HCT116 (cell line): ENCODE measurements at regions not wholly inside any gene's neighbourhood (a gene's known extent, or its start where the extent isn't known, plus 50 kb on each side); places are given as distances from the start of the nearest gene placed in this dataset.

Experiments
- ATAC-seq: fragments of 200-7000 bp; cut with Tn5 transposase; 2 replicates; pipeline ENCODE4 v1.9.1; 2020; ENCODE audit warnings: mild to moderate bottlenecking, moderate library complexity
- BruUV-seq: library from RNA; stranded (reverse); fragments of 400-500 nt; replicated peaks from 2 replicates; lab custom pipeline; 2021; lab: Mats Ljungman, UMichigan
- CTCF ChIA-PET: fragments of 300-600 bp; sonication (Branson Sonifier 250); formaldehyde crosslinking; loops from one replicate; lab custom pipeline; 2021; ENCODE audit warnings: antibody characterized with exemption; lab: Charles Lee
- POLR2A ChIA-PET: fragments of 300-600, 350-600 bp; sonication (Branson Sonifier 250); formaldehyde crosslinking; loops from one replicate; lab custom pipeline; 2021; ENCODE audit warnings: antibody characterized with exemption; lab: Charles Lee
- RAD21 ChIA-PET, 2 experiments: fragments of 300-600 bp; sonication (Branson Sonifier 250); formaldehyde crosslinking; loops; one replicate each; lab custom pipeline; 2023; ENCODE audit warnings: low total read pairs in 2 of 2; ENCODE audit not compliant: uncharacterized antibody in 2 of 2, unreplicated experiment in 2 of 2, low non-redundant PET in 1 of 2; lab: Charles Lee
- DNase-seq: peaks from one replicate; pipeline ENCODE4 v3.0.0-alpha.2; 2010; ENCODE audit warnings: low read depth, low spot score
- H2AFZ ChIP-seq: fragments of 200-600 bp; shearing (Covaris generic), sonication (generic); 2 replicates; pipeline ENCODE4 v1.6.1; 2017; ENCODE audit warnings: low read depth, mixed run types, mixed read lengths, antibody characterized with exemption, low read length; ENCODE audit not compliant: poor library complexity, severe bottlenecking
- H3K27ac ChIP-seq: 2 replicates; pipeline ENCODE4 v1.5.1; 2012; ENCODE audit warnings: low read depth, low read length
- H3K27me3 ChIP-seq: fragments of 200-600 bp; sonication (generic); 2 replicates; pipeline ENCODE4 v1.6.1; 2016; ENCODE audit warnings: mixed run types, low read length, mixed read lengths; ENCODE audit not compliant: insufficient read depth
- H3K36me3 ChIP-seq, 2 experiments: fragments of 200-500 bp in 1 of 2; fragments of 200-600 bp in 1 of 2; sonication (Bioruptor generic) in 1 of 2; sonication (generic) in 1 of 2; 2 replicates each; pipeline versions ENCODE4 v1.5.1 to v1.6.1; 2014 to 2016; ENCODE audit warnings: low read length in 2 of 2, inconsistent platforms in 1 of 2, mixed read lengths in 1 of 2, mixed run types in 1 of 2; ENCODE audit not compliant: insufficient read depth in 2 of 2, control insufficient read depth in 1 of 2
- H3K4me1 ChIP-seq, 2 experiments: fragments of 200-600 bp in 1 of 2; sonication (generic) in 1 of 2; 2 replicates each; pipeline versions ENCODE4 v1.5.1 to v1.6.1; 2012 to 2017; ENCODE audit warnings: low read length in 2 of 2, inconsistent platforms in 1 of 2, mild to moderate bottlenecking in 1 of 2, mixed read lengths in 1 of 2, mixed run types in 1 of 2, moderate library complexity in 1 of 2; ENCODE audit not compliant: insufficient read depth in 2 of 2, control insufficient read depth in 1 of 2
- H3K4me2 ChIP-seq: fragments of 200-600 bp; sonication (generic); 2 replicates; pipeline ENCODE4 v1.6.1; 2017; ENCODE audit warnings: mixed run types, low read length, mixed read lengths
- H3K4me3 ChIP-seq, 2 experiments: fragments of 200-600 bp in 1 of 2; sonication (generic) in 1 of 2; replicated peaks in 1 of 2; 2 replicates each; pipeline ENCODE4 v1.5.1; 2011 to 2016; ENCODE audit warnings: low read length in 2 of 2, control low read depth in 1 of 2, low read depth in 1 of 2, mild to moderate bottlenecking in 1 of 2, mixed read lengths in 1 of 2, mixed run types in 1 of 2
- H3K79me2 ChIP-seq: fragments of 200-600 bp; sonication (generic); 2 replicates; pipeline ENCODE4 v1.6.1; 2017; ENCODE audit warnings: mild to moderate bottlenecking, mixed run types, low read length, moderate library complexity, mixed read lengths; ENCODE audit not compliant: insufficient read depth
- H3K9ac ChIP-seq: fragments of 200-600 bp; sonication (generic); 2 replicates; pipeline ENCODE4 v1.6.1; 2016; ENCODE audit warnings: low read length, mixed read lengths
- H3K9me2 ChIP-seq: fragments of 200-600 bp; sonication (generic), shearing (Covaris generic); 2 replicates; pipeline ENCODE4 v1.6.1; 2017; ENCODE audit warnings: mixed run types, mild to moderate bottlenecking, moderate library complexity; ENCODE audit not compliant: insufficient read depth
- H3K9me3 ChIP-seq, 2 experiments: fragments of 200-500 bp in 1 of 2; fragments of 200-600 bp in 1 of 2; sonication (Bioruptor generic) in 1 of 2; sonication (generic) in 1 of 2; 2 replicates each; pipeline ENCODE4 v1.6.1; 2014 to 2017; ENCODE audit warnings: low read length in 2 of 2, mixed read lengths in 2 of 2, inconsistent platforms in 1 of 2, low read depth in 1 of 2, mild to moderate bottlenecking in 1 of 2, mixed run types in 1 of 2, moderate library complexity in 1 of 2; ENCODE audit not compliant: control insufficient read depth in 1 of 2, insufficient read depth in 1 of 2
- H4K20me1 ChIP-seq: fragments of 200-600 bp; sonication (generic), shearing (Covaris generic); 2 replicates; pipeline ENCODE4 v1.6.1; 2017; ENCODE audit warnings: mixed run types, mild to moderate bottlenecking, moderate library complexity; ENCODE audit not compliant: insufficient read depth
- CBX3 ChIP-seq: IDR thresholded peaks from 2 replicates; pipeline ENCODE4 v1.6.1; 2012; ENCODE audit warnings: low read depth
- EGR1 ChIP-seq: IDR thresholded peaks from 2 replicates; pipeline ENCODE4 v1.6.1; 2012; ENCODE audit warnings: low read depth
- ELF1 ChIP-seq: IDR thresholded peaks from 2 replicates; pipeline ENCODE4 v1.6.1; 2012; ENCODE audit warnings: low read depth, borderline replicate concordance
- EZH2phosphoT487 ChIP-seq: fragments of 200-600 bp; IDR thresholded peaks from 2 replicates; pipeline ENCODE4 v1.6.1; 2018; ENCODE audit warnings: antibody characterized with exemption, borderline replicate concordance
- POLR2A ChIP-seq: IDR thresholded peaks from 2 replicates; pipeline ENCODE4 v1.7.0; 2011; ENCODE audit warnings: borderline replicate concordance; ENCODE audit not compliant: insufficient read depth, insufficient read length; ENCODE audit errors: extremely low read depth
- POLR2AphosphoS5 ChIP-seq: IDR thresholded peaks from 2 replicates; pipeline ENCODE4 v1.6.1; 2011; ENCODE audit warnings: mild to moderate bottlenecking, low read depth, low read length, moderate library complexity
- RAD21 ChIP-seq: IDR thresholded peaks from 2 replicates; pipeline ENCODE4 v1.6.1; 2012; ENCODE audit warnings: low read depth, mild to moderate bottlenecking
- SIN3A ChIP-seq: IDR thresholded peaks from 2 replicates; pipeline ENCODE4 v1.6.1; 2012; ENCODE audit warnings: low read depth
- SP1 ChIP-seq: IDR thresholded peaks from 2 replicates; pipeline ENCODE4 v1.6.1; 2012; ENCODE audit warnings: low read depth
- SRF ChIP-seq: IDR thresholded peaks from 2 replicates; pipeline ENCODE4 v1.6.1; 2012; ENCODE audit warnings: low read depth
- TCF7L2 ChIP-seq: IDR thresholded peaks from 2 replicates; pipeline ENCODE4 v1.7.0; 2011; ENCODE audit warnings: borderline replicate concordance, inconsistent platforms; ENCODE audit not compliant: insufficient read depth, insufficient read length; ENCODE audit errors: extremely low read depth
- YY1 ChIP-seq: IDR thresholded peaks from 2 replicates; pipeline ENCODE4 v1.6.1; 2011; ENCODE audit warnings: low read length, low read depth, moderate library complexity, mild to moderate bottlenecking; ENCODE audit not compliant: insufficient replicate concordance; ENCODE audit errors: extremely low read depth
- ZNF274 ChIP-seq: fragments of 200-500 bp; sonication (Bioruptor generic); IDR thresholded peaks from 2 replicates; pipeline ENCODE4 v1.6.1; 2014; ENCODE audit warnings: mild to moderate bottlenecking, low read depth, low read length, inconsistent platforms
- intact Hi-C: fragments of 100-400 bp; cut with micrococcal nuclease; formaldehyde crosslinking; loops from 2 replicates; pipeline ENCODE4 v1.10.0; 2022
- TF ChIP-seq, protein P1 (sequence below), 3 experiments: fragments of 200-600 bp in 1 of 3; sonication (generic) in 1 of 3; IDR thresholded peaks in 2 of 3; conservative IDR thresholded peaks in 1 of 3; 2 replicates each; pipeline ENCODE4 v1.5.1; 2012 to 2017; ENCODE audit warnings: low read depth in 2 of 3, low read length in 2 of 3, antibody characterized with exemption in 1 of 3, borderline replicate concordance in 1 of 3, control low read depth in 1 of 3, mild to moderate bottlenecking in 1 of 3, mixed read lengths in 1 of 3, mixed run types in 1 of 3, moderate library complexity in 1 of 3; ENCODE audit not compliant: insufficient read depth in 1 of 3
- TF ChIP-seq, protein P2 (sequence below): IDR thresholded peaks from 2 replicates; pipeline ENCODE4 v1.6.1; 2011; ENCODE audit warnings: mild to moderate bottlenecking, low read length, moderate library complexity; ENCODE audit not compliant: insufficient replicate concordance; ENCODE audit errors: extremely low read depth
- TF ChIP-seq, protein P3 (sequence below): IDR thresholded peaks from 2 replicates; pipeline ENCODE4 v1.6.1; 2012
- TF ChIP-seq, protein P4 (sequence below): IDR thresholded peaks from 2 replicates; pipeline ENCODE4 v1.6.1; 2012
- TF ChIP-seq, protein P5 (sequence below): IDR thresholded peaks from 2 replicates; pipeline ENCODE4 v1.6.1; 2012; ENCODE audit warnings: low read depth

DNA sequence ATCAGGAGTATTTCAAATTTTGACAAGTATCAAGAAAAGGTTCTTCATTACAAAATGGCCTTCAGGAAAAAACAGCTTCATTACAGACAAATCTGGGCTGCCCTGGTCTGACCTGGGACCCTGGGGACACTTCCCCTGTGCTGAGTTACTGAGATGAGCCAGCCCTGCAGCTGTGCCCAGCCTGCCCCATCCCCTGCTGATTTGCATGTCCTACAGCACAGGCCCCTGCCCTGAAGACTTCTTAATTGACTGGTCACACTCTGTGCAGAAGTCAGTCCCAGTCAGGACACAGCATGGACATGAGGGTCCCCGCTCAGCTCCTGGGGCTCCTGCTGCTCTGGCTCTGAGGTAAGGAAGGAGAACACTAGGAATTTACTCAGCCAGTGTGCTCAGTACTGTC is 235.1 kb downstream of the ANKRD36B start:
- Histone ChIP-seq H3K27me3 (peaks cover 84% of the 10 kb centered on the region), H2AFZ (no peak overlapping the region), H3K4me1 (no peaks in the 10 kb centered on the region), H3K9ac (no peak overlapping the region), H3K4me3 (no peak overlapping the region), H3K9me2 (no peaks in the 10 kb centered on the region), H3K27ac (no peak overlapping the region), H3K36me3 (no peaks in the 10 kb centered on the region), H3K4me2 (no peak overlapping the region), H3K79me2 (no peaks in the 10 kb centered on the region), H4K20me1 (no peaks in the 10 kb centered on the region), H3K9me3 (no peaks in the 10 kb centered on the region)
- CTCF ChIA-PET, result no interaction called here
- intact Hi-C loops, result no loop called here
- POLR2A ChIA-PET, result no interaction called here
- ATAC-seq, result no peak
- no peak for DNase-seq
- RAD21 ChIA-PET, result no interaction called here
- BruUV-seq, result no TSS peak
- TF ChIP-seq, protein P1, sequence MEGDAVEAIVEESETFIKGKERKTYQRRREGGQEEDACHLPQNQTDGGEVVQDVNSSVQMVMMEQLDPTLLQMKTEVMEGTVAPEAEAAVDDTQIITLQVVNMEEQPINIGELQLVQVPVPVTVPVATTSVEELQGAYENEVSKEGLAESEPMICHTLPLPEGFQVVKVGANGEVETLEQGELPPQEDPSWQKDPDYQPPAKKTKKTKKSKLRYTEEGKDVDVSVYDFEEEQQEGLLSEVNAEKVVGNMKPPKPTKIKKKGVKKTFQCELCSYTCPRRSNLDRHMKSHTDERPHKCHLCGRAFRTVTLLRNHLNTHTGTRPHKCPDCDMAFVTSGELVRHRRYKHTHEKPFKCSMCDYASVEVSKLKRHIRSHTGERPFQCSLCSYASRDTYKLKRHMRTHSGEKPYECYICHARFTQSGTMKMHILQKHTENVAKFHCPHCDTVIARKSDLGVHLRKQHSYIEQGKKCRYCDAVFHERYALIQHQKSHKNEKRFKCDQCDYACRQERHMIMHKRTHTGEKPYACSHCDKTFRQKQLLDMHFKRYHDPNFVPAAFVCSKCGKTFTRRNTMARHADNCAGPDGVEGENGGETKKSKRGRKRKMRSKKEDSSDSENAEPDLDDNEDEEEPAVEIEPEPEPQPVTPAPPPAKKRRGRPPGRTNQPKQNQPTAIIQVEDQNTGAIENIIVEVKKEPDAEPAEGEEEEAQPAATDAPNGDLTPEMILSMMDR (IDR thresholded peaks at IDR 0.05 in 2 of 3, conservative IDR thresholded peaks at IDR 0.05 in 1 of 3; ENCODE audit: borderline replicate concordance in 1 of 3, insufficient read depth in 1 of 3, low read depth in 2 of 3, low read length in 2 of 3), result no peak
- no peak for TF ChIP-seq POLR2A
- TF ChIP-seq, protein P2, sequence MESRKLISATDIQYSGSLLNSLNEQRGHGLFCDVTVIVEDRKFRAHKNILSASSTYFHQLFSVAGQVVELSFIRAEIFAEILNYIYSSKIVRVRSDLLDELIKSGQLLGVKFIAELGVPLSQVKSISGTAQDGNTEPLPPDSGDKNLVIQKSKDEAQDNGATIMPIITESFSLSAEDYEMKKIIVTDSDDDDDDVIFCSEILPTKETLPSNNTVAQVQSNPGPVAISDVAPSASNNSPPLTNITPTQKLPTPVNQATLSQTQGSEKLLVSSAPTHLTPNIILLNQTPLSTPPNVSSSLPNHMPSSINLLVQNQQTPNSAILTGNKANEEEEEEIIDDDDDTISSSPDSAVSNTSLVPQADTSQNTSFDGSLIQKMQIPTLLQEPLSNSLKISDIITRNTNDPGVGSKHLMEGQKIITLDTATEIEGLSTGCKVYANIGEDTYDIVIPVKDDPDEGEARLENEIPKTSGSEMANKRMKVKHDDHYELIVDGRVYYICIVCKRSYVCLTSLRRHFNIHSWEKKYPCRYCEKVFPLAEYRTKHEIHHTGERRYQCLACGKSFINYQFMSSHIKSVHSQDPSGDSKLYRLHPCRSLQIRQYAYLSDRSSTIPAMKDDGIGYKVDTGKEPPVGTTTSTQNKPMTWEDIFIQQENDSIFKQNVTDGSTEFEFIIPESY, result no peak
- no peak for TF ChIP-seq YY1
- TF ChIP-seq RAD21, result no peak
- TF ChIP-seq ELF1, result no peak
- TF ChIP-seq EZH2phosphoT487, result no peak
- TF ChIP-seq TCF7L2, result no peak
- TF ChIP-seq SIN3A, result no peak
- TF ChIP-seq EGR1, result no peak
- no peak for TF ChIP-seq SRF
- TF ChIP-seq, protein P3, sequence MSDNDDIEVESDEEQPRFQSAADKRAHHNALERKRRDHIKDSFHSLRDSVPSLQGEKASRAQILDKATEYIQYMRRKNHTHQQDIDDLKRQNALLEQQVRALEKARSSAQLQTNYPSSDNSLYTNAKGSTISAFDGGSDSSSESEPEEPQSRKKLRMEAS, result no peak
- TF ChIP-seq, protein P4, sequence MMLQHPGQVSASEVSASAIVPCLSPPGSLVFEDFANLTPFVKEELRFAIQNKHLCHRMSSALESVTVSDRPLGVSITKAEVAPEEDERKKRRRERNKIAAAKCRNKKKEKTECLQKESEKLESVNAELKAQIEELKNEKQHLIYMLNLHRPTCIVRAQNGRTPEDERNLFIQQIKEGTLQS, result no peak
- TF ChIP-seq ZNF274, result no peak
- TF ChIP-seq, protein P5, sequence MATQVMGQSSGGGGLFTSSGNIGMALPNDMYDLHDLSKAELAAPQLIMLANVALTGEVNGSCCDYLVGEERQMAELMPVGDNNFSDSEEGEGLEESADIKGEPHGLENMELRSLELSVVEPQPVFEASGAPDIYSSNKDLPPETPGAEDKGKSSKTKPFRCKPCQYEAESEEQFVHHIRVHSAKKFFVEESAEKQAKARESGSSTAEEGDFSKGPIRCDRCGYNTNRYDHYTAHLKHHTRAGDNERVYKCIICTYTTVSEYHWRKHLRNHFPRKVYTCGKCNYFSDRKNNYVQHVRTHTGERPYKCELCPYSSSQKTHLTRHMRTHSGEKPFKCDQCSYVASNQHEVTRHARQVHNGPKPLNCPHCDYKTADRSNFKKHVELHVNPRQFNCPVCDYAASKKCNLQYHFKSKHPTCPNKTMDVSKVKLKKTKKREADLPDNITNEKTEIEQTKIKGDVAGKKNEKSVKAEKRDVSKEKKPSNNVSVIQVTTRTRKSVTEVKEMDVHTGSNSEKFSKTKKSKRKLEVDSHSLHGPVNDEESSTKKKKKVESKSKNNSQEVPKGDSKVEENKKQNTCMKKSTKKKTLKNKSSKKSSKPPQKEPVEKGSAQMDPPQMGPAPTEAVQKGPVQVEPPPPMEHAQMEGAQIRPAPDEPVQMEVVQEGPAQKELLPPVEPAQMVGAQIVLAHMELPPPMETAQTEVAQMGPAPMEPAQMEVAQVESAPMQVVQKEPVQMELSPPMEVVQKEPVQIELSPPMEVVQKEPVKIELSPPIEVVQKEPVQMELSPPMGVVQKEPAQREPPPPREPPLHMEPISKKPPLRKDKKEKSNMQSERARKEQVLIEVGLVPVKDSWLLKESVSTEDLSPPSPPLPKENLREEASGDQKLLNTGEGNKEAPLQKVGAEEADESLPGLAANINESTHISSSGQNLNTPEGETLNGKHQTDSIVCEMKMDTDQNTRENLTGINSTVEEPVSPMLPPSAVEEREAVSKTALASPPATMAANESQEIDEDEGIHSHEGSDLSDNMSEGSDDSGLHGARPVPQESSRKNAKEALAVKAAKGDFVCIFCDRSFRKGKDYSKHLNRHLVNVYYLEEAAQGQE, result no peak
- TF ChIP-seq CBX3, result no peak
- TF ChIP-seq SP1, result no peak
- TF ChIP-seq POLR2AphosphoS5, result no peak
